Fibroblast of mammary gland (primary cell): ENCODE measurements at regions not wholly inside any gene's neighbourhood (a gene's known extent, or its start where the extent isn't known, plus 50 kb on each side); places are given as distances from the start of the nearest gene placed in this dataset.
"Not testable (repeated sequence)": the region's sequence is repeated elsewhere in the genome, so short reads cannot be mapped to it uniquely, and the experiment has no call there.

Experiments used
- DNase-seq: peaks from one replicate; pipeline ENCODE4 v3.0.0-alpha.2; 2010; ENCODE audit warnings: low read depth
- H3K4me3 ChIP-seq: 2 replicates; pipeline ENCODE4 v1.5.1; 2011; ENCODE audit warnings: low read depth, mild to moderate bottlenecking, low read length, moderate library complexity; ENCODE audit not compliant: control insufficient read depth
- CTCF ChIP-seq: conservative IDR thresholded peaks from 2 replicates; pipeline ENCODE4 v1.5.1; 2011; ENCODE audit warnings: low read depth, low read length, inconsistent platforms; ENCODE audit not compliant: control insufficient read depth, insufficient read depth

GRCh38 chr5:87529486-87530076, 116.9 kb upstream of the CCNH start:
- TF ChIP-seq CTCF: no peak
- DNase-seq: no peak
- no peak overlapping the region for H3K4me3 ChIP-seq

- DNase-seq: no peak
- TF ChIP-seq CTCF: no peak
- H3K4me3 ChIP-seq: no peak overlapping the region
These were observed 113.4 kb upstream of the CCNH start for GRCh38 chr5:87526131-87526530.

GRCh38 chr5:87524217-87524616, 111.5 kb upstream of the CCNH start:
- no peak overlapping the region for H3K4me3 ChIP-seq
- no peak for DNase-seq
- TF ChIP-seq CTCF: no peak

GRCh38 chr5:87511778-87512177, 99.0 kb upstream of the CCNH start:
- DNase-seq, H3K4me3 ChIP-seq: not testable (repeated sequence)

- no peak overlapping the region for H3K4me3 ChIP-seq
- DNase-seq: no peak
- TF ChIP-seq CTCF: no peak
These were observed 90.3 kb upstream of the CCNH start for GRCh38 chr5:87503004-87503403.

- no peak overlapping the region for H3K4me3 ChIP-seq
- TF ChIP-seq CTCF: no peak
- peak; percentile 2 for DNase-seq
These were observed 87.0 kb upstream of the CCNH start for GRCh38 chr5:87499478-87500410.
